Astrocyte of the hippocampus (primary cell): ENCODE measurements at regions not wholly inside any gene's neighbourhood (a gene's known extent, or its start where the extent isn't known, plus 50 kb on each side); places are given as distances from the start of the nearest gene placed in this dataset.
A peak's percentile ranks its signal among the peaks of the same experiment; 100 is the strongest.
"Not testable (repeated sequence)": the region's sequence is repeated elsewhere in the genome, so short reads cannot be mapped to it uniquely, and the experiment has no call there.

Experiments
- DNase-seq: peaks from one replicate; pipeline ENCODE4 v3.0.0; 2011; ENCODE audit warnings: low read depth, low spot score

DNA sequence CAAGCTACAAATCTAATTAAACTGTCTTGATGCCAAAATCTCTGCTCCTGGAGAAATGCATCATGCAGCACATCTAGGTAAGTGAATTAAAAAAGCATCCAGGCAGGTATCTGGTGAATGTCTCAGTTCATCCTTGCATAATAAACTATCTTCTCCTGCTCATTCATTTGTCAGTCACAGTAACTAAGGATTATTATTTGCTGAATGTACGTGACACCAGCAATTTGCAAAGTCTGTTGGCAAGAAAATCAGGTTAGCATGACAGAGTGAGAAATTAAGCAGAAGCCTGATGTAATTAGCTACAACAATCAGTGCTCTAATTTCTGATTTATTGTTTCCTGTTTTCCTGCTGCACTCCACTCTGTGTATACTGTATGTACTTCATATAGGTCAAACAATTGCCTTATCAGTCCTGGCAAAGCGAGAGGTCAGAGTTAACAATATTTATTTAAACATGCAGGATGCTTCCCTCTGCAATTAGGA is 213.6 kb downstream of the FBXO8 start:
- DNase-seq, result no peak

DNA sequence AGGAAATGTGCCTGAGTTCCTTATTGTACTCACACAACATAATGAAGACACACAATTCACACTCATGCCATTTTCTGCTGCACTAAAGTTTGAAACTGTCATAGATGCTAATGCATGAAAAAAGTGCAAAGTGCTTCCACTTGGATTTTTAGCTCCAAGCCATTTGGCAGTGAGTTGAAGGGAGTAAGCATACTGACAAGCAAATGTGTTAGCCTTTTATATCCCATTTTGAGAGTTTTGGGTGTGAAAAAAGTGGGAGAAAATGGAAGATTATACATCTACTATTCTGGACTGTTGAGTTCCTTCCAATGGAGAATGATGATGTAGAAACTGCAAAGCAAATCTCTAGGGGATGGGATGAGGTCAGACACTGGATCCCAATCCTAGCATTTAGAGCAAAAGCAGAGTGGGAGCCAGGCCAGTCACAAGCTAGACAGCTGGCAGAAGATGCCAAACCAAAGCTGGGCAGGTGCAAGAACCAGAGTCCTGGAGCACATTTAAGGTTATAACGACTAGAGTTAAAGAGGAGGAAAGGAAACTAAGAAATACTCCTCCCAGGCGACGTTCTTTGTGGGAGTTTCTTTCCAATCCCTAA is 216.8 kb downstream of the FBXO8 start:
- no peak for DNase-seq

DNA sequence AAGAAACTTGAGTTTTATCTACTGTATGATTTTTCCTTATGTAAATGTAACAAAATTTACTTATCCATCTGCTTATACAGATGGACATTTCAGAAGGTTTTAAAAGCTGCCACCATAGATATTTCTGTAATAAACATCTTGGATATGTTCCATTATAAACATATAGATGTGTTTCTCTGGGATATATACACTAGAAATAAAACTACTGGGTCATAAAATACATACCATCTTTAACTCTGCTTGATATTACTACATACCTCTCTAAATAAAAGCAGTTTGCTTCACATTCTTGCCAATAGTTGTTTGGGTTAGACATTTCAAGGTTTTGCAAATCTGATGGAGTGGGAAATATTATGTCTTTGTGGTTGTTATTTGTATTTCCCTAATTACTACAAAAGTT is 220.6 kb downstream of the FBXO8 start:
- DNase-seq, result no peak

DNA sequence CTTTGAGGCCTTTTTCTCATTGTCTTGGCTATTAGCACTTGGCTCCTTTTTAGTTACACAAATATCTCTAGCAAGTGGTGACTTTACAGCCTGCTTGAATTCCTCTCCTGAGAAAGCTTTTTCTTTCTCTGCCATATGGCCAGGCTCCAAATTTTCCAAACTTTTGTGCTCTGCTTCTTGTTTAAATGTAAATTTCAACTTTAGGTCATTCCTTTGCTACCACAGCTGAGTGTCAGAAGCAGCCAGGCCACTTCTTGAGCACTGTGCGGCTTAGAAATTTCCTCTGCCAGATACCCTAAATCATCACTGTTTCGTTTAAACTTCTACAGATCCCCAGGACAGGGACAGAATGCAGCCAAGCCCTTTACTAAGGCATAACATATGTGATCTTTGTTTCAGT is 222.4 kb downstream of the FBXO8 start:
- DNase-seq, result no peak

DNA sequence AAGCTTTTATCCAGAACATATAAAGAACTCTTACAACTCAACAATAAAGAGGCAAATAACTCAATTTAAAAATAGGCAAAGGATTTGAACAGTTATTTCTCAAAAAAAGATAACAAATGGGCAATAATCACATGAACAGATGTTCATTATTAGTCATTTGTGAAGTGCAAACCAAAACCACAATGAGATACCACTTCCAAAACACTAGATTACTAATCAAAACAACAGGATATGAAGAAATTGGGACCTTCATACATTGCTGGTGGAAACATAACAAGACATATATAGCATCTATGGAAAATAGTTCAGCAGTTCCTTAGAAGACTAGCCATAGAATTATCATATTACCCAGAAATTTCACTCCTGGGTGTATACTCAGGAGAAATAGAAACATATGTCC is 224.6 kb downstream of the FBXO8 start:
- no peak for DNase-seq

DNA sequence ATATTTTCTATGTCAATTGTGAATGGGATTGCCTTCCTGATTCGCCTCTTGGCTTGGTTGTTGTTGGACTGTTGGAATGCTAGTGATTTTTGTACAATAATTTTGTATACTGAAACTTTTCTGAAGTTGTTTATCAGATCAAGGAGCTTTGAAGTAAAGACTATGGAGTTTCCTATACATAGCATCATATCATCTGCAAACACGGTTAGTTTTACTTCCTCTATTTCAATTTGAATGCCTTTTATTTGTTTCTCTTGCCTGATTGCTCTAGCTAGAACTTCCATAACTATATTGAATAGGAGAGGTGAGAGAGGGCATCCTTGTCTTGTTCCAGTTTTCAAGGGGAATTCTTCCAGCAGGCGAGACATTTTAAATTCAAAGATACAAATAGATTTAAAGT is 226.5 kb downstream of the FBXO8 start:
- no peak for DNase-seq

DNA sequence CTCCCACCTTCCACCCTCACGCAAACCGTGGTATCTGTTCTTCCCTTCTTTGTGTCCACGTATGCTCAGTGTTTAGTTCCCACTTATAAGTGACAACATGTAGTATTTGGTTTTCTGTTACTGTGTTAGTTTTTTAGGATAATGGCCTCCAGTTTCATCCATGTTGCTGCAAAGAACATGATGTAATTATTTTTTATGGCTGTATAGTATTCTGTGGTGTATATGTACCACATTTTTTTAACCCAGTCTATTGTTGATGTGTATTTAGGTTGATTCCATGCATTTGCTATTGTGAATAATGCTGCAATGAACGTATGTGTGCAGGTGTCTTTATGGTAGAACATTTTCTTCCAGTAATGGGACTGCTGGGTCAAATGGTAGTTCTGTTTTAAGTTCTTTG is 228.1 kb downstream of the FBXO8 start:
- no peak for DNase-seq

DNA sequence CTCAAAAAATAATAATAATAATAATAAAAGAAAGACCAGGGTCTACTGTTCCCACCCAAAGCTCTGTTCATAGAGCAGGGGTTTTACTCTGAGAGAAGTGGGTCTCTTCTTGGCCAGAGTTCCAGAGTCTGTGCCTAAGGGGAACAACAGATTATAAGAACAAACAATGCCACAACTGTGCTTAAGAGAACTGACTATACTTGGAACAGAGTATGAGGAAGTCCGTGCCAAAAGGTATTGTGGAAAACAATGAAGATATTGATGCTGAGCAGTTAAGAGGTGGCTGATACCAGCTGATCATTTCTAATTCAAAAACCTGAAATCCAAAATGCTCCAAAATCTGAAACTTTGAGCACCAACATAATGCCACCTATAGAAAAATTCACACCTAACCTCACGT is 229.6 kb downstream of the FBXO8 start:
- DNase-seq, result no peak

DNA sequence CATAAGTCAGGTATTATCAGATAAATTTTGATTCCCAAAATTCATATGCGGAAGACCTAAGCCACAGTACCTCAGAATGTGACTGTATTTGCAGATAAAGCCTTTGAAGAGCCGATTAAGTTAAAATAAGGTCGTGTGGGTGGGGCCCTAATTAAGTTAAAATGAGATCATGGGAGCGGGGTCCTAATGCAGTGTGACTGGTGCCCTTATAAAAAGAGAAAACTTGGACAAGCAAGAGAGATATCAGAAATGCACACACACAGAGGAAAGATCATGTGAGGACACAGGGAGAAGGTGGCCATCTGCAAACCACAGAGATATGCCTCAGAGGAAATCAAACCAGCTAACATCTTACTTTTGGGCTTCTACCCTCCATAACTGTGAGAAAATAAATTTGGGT is 236.1 kb downstream of the FBXO8 start:
- DNase-seq, result no peak

DNA sequence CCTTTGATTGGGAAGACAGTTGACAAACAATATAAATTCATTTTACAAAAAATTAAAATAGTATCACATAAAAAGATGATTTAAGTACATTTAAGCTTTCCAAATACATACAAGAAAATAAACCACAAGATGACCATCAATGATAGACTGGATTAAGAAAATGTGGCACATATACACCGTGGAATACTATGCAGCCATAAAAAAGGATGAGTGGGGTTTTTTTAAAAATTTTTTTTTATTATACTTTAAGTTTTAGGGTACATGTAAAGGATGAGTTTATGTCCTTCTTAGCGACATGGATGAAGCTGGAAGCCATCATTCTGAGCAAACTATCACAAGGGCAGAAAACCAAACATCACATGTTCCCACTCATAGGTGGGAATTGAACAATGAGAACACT is 237.6 kb downstream of the FBXO8 start:
- DNase-seq, result not testable (repeated sequence)

DNA sequence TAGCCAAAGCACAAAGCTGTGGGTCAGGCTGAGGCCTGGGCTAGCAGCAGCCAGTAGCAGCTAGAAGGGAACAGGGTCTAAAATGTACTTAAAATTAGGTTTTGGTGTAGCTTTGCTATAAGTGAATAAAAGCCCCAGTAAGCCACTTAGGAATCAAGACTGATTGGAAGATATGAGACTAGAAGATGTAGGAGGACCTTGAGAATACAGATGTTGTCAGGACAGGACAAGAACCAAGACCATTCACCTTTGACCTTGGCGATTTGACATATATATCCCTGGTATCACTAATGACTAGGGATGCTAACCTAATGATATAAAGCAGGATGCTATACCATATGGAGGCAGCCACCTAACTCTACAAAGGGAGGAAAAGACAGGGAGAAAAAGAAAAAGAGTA is 238.1 kb downstream of the FBXO8 start:
- DNase-seq, result no peak

DNA sequence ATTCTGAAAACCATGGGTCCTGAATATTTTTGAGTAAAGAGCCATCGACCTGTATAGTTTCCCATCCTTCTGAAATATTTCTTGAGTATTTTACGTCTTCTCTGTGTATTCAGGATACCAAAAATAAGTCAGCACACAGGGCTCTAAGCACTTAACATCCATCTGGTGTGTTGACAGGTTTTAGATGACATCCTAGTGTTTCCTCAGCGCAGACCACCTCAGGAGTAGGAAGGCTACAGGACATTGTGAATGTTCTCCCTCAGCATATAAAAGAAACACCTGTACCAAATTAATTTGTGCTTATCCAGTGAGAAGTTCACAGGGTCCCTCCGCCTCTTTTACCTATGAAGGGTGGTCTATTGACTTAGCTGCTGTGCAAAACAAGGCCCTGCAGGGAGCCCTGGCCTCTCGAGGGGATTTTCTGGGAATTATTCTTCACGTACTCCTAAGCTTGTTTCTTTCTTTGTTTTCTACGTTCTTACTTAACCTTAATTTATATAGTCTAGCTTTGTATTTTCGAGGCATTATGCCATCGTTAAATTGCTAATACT is 241.8 kb downstream of the FBXO8 start:
- no peak for DNase-seq

DNA sequence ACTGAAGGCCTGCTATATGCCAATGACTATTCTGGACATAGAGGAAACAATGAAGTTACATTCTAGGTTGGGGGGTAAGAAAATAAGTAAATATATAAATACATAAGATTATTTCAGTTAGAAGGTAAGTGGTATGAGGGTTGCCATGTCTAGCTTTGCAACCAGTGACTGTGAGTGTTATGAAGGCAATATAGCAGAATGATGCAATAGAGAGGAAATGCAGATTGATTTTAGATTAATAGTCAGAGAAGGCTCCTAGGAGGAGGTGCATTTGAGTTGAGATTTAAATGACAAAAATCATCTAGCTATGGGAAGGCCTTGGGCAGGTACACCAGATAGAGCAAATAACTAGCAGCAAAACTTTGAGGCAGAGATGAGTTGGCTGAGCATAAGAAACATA is 243.2 kb downstream of the FBXO8 start:
- DNase-seq, result no peak

DNA sequence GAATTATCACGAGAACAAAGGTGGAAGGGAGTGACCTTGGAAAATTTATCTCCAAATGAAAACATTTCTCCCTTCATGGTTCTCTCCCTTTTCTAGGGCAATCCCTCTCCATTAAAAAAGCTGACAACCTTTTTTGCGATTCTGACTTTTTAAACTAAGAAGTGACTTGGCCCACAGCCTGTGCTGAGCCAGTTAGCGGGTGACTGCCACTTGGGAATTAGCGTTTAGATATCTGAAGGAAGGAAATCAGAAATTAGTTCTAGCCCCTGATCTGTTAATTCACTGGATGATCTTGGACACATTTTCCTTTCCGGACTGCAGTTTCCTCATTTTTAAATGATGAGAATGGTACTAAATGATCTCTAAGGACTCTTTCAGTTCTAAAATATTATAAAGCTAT is 245.0 kb downstream of the FBXO8 start:
- DNase-seq, result no peak

DNA sequence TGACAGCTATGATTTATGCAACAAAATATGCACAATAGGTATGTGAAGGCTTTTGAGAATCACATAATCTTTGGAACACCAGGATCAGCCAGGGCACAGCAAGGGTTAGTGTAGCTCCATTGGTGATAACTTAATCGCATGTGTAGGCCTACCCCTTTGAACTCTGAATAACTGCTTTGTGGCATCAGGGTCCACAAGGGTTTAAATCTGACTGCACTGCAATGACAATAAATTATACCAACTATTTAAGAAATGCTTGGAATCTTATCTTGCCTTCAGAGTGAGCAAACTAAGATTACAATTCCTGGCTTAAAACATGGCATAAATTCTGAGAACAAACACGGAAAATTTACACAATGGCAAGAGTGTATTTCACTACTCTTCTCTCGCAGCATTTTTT is 245.8 kb downstream of the FBXO8 start:
- DNase-seq, result no peak

DNA sequence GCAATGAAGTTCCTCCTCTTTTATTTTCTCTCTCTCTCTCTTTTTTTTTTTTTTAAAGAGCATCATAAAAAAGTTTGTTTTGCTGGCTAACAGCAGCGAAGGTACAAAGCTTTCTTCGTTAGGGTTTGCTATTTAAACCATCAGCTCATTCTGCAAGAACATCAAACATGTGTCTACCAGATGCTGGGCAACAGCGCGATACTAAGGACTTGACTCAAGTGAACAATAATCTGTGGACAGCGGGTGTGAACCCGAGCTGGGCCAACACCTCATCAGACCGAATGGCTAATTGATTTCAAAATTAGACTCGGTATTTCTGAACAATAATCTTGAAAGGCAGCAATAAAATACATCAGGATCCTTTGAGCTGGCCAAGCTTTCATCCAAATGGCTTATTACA is 246.4 kb downstream of the FBXO8 start:
- DNase-seq, result no peak

DNA sequence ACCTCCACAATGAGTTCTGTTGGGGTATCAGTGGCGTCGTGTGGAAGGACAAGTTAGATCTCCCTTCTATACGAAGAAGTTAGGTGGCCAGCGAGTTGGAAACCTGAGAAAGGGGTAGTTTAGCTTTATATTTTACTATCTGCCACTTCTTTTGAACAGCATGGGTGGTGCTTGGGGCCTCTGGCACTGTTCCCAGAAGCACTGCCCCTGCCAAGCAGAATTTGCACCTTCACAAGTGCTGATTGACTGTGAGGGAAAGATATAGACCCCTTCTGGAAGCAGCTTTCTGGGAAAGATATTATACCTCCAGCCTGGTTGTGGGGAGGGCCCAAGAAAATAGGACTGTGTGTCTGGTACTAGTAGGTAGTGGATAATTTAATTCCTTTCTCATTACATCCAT is 246.9 kb downstream of the FBXO8 start:
- DNase-seq, result no peak

DNA sequence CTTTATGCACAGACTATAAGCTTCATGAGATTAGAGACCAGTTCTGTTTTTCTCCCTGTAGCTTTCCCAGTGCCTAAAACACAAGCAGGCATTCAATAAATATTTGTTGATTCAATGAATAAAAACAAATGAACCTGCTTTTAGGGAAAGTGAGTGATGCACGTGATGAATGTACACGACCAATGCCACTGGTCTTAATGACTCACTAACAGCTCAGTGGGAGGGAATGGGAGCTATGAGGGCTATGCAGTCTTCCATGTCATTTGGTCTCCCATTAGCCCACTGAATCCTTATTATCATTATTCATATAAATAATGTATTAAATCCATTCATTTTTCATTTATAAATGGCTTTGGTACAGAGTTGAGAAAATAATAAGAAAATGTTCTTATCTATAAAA is 247.4 kb downstream of the FBXO8 start:
- peak; percentile 11 for DNase-seq

DNA sequence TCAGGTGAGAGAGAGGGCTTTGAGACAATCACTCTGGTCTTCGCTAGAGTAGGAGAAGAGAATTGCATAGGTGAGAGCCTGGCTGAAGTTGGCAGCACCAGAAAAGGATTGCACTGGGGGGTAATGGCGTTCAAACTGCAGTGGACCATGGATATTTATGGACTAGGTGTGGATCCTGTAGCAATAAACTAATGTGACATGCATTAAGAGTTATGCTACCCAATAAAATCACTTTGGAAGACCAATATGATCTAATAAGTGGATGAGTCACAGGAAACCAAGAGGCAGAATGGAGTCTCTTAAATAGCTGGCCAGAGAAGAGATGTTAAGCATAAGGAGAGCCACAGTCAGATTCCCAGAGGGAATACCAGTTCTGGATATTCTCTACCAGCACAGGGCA is 259.8 kb downstream of the FBXO8 start:
- no peak for DNase-seq

DNA sequence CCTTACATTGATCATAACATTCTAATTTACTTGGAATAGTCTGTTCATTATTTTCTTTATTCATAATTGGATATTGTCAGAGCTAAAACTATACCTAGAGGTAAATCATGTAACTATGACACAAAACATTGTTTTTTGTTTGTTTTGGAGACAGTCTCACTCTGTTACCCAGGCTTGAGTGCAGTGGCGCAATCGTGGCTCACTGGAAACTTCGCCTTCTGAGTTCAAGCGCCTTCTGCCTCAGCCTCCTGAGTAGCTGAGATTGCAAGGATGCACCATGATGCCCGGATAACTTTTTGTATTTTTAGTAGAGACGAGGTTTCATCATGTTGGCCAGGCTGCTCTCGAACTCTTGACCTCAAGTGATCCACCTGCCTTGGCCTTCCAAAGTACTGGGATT is 265.2 kb downstream of the FBXO8 start:
- DNase-seq, result no peak

DNA sequence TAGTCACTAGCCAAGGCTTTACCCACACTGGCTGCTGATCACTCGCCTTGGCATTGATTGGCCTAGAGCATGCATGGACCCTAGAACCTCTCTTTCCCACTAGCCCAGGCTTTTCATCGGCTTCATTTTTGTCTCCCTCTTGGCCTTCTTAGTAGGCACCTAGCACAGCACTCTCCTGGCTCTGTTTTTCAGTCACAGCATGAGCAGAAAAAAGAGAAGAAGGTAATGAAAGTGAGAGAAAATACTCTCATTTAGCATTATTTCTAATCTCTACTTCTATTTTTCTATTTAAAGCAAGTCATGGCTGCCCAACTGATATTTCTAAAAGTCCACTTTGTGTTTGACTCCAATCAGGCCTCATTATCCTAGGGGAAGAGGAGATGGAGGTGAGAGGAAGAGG is 267.2 kb downstream of the FBXO8 start:
- DNase-seq, result no peak

DNA sequence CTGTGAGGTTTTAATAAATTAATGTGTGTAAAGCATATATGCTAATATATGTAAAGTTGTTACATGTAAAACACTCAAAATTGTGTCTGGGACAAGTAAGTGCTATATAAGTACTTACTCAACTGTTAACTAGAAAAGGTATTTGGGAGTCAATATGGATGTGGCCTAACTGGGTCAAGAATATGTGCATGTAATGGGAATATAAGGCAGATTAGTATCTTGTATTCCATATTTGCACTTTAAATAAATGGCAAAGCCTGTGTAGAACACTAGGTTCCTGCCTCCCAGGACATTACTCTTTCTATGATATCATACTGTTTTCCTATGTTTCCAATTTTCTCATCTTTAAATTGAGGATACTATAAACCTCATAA is 270.6 kb downstream of the FBXO8 start:
- no peak for DNase-seq

DNA sequence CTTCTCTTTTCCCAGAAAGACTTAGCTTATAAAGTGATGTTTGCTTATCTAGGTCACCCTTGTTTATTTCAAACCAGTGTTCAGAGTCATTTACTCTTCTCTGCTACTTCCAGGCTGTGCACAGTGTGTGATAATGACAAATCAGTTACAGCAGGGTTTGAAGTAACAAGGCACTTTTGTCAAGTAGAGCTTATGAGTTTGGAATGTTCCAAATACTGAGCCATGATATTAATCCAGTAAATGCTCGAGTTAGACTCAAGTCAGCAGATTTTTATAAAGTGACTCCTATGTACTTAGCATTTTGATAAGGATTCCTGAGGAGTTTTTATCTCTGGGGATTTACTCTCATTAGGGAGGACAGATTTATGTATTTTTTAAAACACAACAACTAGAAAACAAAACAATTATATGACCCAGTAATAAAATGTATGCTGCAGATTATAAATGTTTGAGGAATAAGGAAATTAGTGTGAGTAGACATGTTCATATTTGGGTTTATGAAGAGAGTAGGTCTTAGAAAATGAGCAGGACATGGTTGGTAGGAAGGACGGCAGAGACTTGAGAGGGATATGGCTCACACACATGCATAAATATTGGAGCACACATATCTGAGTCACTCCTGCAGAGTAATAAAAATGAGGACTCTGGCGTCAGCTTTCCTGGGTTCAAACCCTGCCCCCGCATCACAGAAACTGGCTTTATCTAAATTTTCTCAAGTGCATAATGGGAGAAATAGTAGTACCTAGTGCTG is 271.2 kb downstream of the FBXO8 start:
- DNase-seq, result no peak
